A673 (cell line): ENCODE measurements at regions not wholly inside any gene's neighbourhood (a gene's known extent, or its start where the extent isn't known, plus 50 kb on each side); places are given as distances from the start of the nearest gene placed in this dataset.

Experiments
- BruUV-seq: library from RNA; stranded (reverse); fragments of 400-500 nt; replicated peaks from 2 replicates; lab custom pipeline; 2021; lab: Mats Ljungman, UMichigan
- CTCF ChIA-PET: fragments of 300-600 bp; sonication (Branson Sonifier 250); formaldehyde crosslinking; loops from one replicate; lab custom pipeline; 2022; ENCODE audit warnings: antibody characterized with exemption; lab: Charles Lee
- POLR2A ChIA-PET: fragments of 300-600 bp; sonication (Branson Sonifier 250); formaldehyde crosslinking; loops from one replicate; lab custom pipeline; 2022; ENCODE audit warnings: antibody characterized with exemption; ENCODE audit not compliant: low non-redundant PET; lab: Charles Lee
- DNase-seq: peaks from one replicate; pipeline ENCODE4 v3.0.0-alpha.2; 2015; ENCODE audit warnings: low spot score
- H3K27ac ChIP-seq: fragments of 200-600 bp; sonication (generic); 2 replicates; pipeline ENCODE4 v1.5.1; 2016; ENCODE audit warnings: mixed run types, low read depth, mild to moderate bottlenecking, mixed read lengths, antibody characterized with exemption, low read length; ENCODE audit not compliant: poor library complexity, severe bottlenecking
- H3K27me3 ChIP-seq: fragments of 200-600 bp; sonication (generic); replicated peaks from 2 replicates; pipeline ENCODE4 v1.6.1; 2017; ENCODE audit warnings: mixed run types, low read depth, mild to moderate bottlenecking, mixed read lengths, antibody characterized with exemption, low read length; ENCODE audit not compliant: insufficient read depth, poor library complexity
- H3K36me3 ChIP-seq: fragments of 200-600 bp; sonication (generic); 2 replicates; pipeline ENCODE4 v1.6.1; 2016; ENCODE audit warnings: mixed run types, mild to moderate bottlenecking, mixed read lengths, antibody characterized with exemption, low read length; ENCODE audit not compliant: insufficient read depth, poor library complexity, severe bottlenecking
- H3K4me1 ChIP-seq: fragments of 200-600 bp; sonication (generic); 2 replicates; pipeline ENCODE4 v1.6.1; 2017; ENCODE audit warnings: mixed run types, mild to moderate bottlenecking, mixed read lengths, antibody characterized with exemption, low read length; ENCODE audit not compliant: insufficient read depth, poor library complexity, severe bottlenecking
- H3K4me3 ChIP-seq: fragments of 200-600 bp; sonication (generic); 2 replicates; pipeline ENCODE4 v1.5.1; 2016; ENCODE audit warnings: low read depth, mixed run types, mild to moderate bottlenecking, mixed read lengths, low read length; ENCODE audit not compliant: poor library complexity, severe bottlenecking
- H3K9me3 ChIP-seq: fragments of 200-600 bp; sonication (generic); 2 replicates; pipeline ENCODE4 v1.6.1; 2016; ENCODE audit warnings: mixed run types, low read depth, mild to moderate bottlenecking, mixed read lengths, antibody characterized with exemption, low read length; ENCODE audit not compliant: poor library complexity, severe bottlenecking
- CTCF ChIP-seq: fragments of 300-800, 200-600 bp; sonication (generic); conservative IDR thresholded peaks from 2 replicates; pipeline ENCODE4 v1.5.1; 2017; ENCODE audit warnings: low read depth, mild to moderate bottlenecking, antibody characterized with exemption, low read length, moderate library complexity, mixed read lengths
- EZH2 ChIP-seq: fragments of 200-600 bp; sonication (generic); IDR thresholded peaks from 2 replicates; pipeline ENCODE4 v1.6.1; 2017; ENCODE audit warnings: borderline replicate concordance, low read depth, mild to moderate bottlenecking, mixed read lengths, antibody characterized with exemption, low read length; ENCODE audit not compliant: poor library complexity, severe bottlenecking
- intact Hi-C: fragments of 100-400 bp; cut with micrococcal nuclease; formaldehyde crosslinking; loops from one replicate; pipeline ENCODE4 v1.10.0; 2022; ENCODE audit not compliant: unreplicated experiment

- ChIA-PET POLR2A (no interaction called here), CTCF (no interaction called here)
- BruUV-seq: no TSS peak
- DNase-seq: no peak
- Histone ChIP-seq H3K27me3 (no peaks in the 10 kb centered on the region), H3K4me3 (no peak overlapping the region), H3K9me3 (no peaks in the 10 kb centered on the region), H3K27ac (no peak overlapping the region), H3K4me1 (no peaks in the 10 kb centered on the region), H3K36me3 (no peaks in the 10 kb centered on the region)
- intact Hi-C loops: no loop called here
- no peak for TF ChIP-seq EZH2
- no peak for TF ChIP-seq CTCF
Observed at GRCh38 chr5:81899123-81899522, 72.7 kb upstream of the ATG10 start.

- no peak for TF ChIP-seq EZH2
- no peak for TF ChIP-seq CTCF
- DNase-seq: no peak
- Histone ChIP-seq H3K27ac (no peak overlapping the region), H3K27me3 (no peaks in the 10 kb centered on the region), H3K36me3 (no peaks in the 10 kb centered on the region), H3K4me3 (no peak overlapping the region), H3K4me1 (no peaks in the 10 kb centered on the region), H3K9me3 (no peaks in the 10 kb centered on the region)
- POLR2A ChIA-PET: no interaction called here
- intact Hi-C loops: no loop called here
- CTCF ChIA-PET: no interaction called here
- BruUV-seq: no TSS peak
Observed at GRCh38 chr5:81898403-81898802, 73.4 kb upstream of the ATG10 start.

- no peak for DNase-seq
- H3K9me3 ChIP-seq: no peaks in the 10 kb centered on the region
- BruUV-seq: no TSS peak
- H3K27me3 ChIP-seq: no peaks in the 10 kb centered on the region
- H3K4me3 ChIP-seq: no peak overlapping the region
- intact Hi-C loops: no loop called here
- no peaks in the 10 kb centered on the region for H3K4me1 ChIP-seq
- ChIA-PET POLR2A (no interaction called here), CTCF (no interaction called here)
- H3K36me3 ChIP-seq: no peaks in the 10 kb centered on the region
- no peak overlapping the region for H3K27ac ChIP-seq
- TF ChIP-seq EZH2 (no peak), CTCF (no peak)
Observed at GRCh38 chr5:81896764-81897163, 75.1 kb upstream of the ATG10 start.
